Suprapubic skin (tissue), 4 donors: ENCODE measurements at regions not wholly inside any gene's neighbourhood (a gene's known extent, or its start where the extent isn't known, plus 50 kb on each side); places are given as distances from the start of the nearest gene placed in this dataset.

Experiments
- DNase-seq, 2 donors: peaks; one replicate each; pipeline ENCODE4 v3.0.0-alpha.2; 2019; ENCODE audit warnings: low spot score in 2 of 2
- H3K27ac ChIP-seq: fragments of 200-600 bp; sonication (generic); one replicate; pipeline ENCODE4 v1.5.1; 2019
- H3K27me3 ChIP-seq: fragments of 200-600 bp; sonication (generic); one replicate; pipeline ENCODE4 v1.5.1; 2019
- H3K36me3 ChIP-seq: fragments of 200-600 bp; sonication (generic); one replicate; pipeline ENCODE4 v1.5.1; 2019
- H3K4me1 ChIP-seq: fragments of 200-600 bp; sonication (generic); one replicate; pipeline ENCODE4 v1.5.1; 2019
- H3K4me3 ChIP-seq: fragments of 200-600 bp; sonication (generic); one replicate; pipeline ENCODE4 v1.5.1; 2019; ENCODE audit warnings: mild to moderate bottlenecking
- H3K9me3 ChIP-seq: fragments of 200-600 bp; sonication (generic); one replicate; pipeline ENCODE4 v1.5.1; 2019
- EP300 ChIP-seq: sonication (generic); formaldehyde crosslinking; IDR thresholded peaks from one replicate; pipeline ENCODE4 v1.6.1; 2017; ENCODE audit warnings: antibody characterized with exemption
- POLR2A ChIP-seq, 2 donors: fragments of 450-650 bp; IDR thresholded peaks; one replicate each; pipeline ENCODE4 v1.6.1; 2017; ENCODE audit warnings: antibody characterized with exemption in 2 of 2, mild to moderate bottlenecking in 2 of 2, moderate library complexity in 2 of 2
- POLR2AphosphoS5 ChIP-seq, 3 donors: sonication (generic); formaldehyde crosslinking; IDR thresholded peaks; one replicate each; pipeline ENCODE4 v1.6.1; 2017; ENCODE audit warnings: antibody characterized with exemption in 3 of 3
- WGBS: methylation state at CpG from one replicate; pipeline ENCODE4 v1.1.5; 2018; 5-methylcytosine and 5-hydroxymethylcytosine counted together
- TF ChIP-seq, protein P1 (sequence below), 2 donors: fragments of 200-600 bp in 1 of 2; fragments of 450-650 bp in 1 of 2; sonication (generic) in 1 of 2; IDR thresholded peaks; one replicate each; pipeline ENCODE4 v1.5.1; 2016 to 2019; ENCODE audit warnings: antibody characterized with exemption in 2 of 2, mild to moderate bottlenecking in 1 of 2, moderate library complexity in 1 of 2

DNA sequence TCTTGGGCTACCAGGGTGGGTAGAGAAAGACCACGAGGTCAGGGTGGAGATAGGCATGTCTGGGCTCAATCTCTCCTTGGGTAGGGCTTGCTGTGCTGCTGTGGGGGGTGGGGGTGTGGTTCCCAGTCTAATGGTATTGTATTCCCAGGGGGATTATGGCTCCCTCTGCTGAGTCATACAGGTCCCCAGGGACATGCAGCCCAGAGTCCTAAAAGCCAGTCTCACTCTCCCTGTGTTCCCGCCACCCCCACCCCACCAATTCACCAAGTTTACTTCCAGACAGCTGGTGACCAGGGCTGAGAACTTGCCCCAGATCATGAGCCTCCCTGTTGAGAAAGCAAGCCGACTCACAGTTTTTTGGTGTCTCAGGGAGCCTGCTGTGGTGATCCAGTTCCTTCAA lies 367.6 kb downstream of the C12orf75 start:
- WGBS: 86% methylated on average over 3 of the region's 3 CpGs
- TF ChIP-seq, protein P1, sequence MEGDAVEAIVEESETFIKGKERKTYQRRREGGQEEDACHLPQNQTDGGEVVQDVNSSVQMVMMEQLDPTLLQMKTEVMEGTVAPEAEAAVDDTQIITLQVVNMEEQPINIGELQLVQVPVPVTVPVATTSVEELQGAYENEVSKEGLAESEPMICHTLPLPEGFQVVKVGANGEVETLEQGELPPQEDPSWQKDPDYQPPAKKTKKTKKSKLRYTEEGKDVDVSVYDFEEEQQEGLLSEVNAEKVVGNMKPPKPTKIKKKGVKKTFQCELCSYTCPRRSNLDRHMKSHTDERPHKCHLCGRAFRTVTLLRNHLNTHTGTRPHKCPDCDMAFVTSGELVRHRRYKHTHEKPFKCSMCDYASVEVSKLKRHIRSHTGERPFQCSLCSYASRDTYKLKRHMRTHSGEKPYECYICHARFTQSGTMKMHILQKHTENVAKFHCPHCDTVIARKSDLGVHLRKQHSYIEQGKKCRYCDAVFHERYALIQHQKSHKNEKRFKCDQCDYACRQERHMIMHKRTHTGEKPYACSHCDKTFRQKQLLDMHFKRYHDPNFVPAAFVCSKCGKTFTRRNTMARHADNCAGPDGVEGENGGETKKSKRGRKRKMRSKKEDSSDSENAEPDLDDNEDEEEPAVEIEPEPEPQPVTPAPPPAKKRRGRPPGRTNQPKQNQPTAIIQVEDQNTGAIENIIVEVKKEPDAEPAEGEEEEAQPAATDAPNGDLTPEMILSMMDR (IDR thresholded peaks at IDR 0.05): no peak
- no peak for TF ChIP-seq EP300
- TF ChIP-seq POLR2A (IDR thresholded peaks at IDR 0.05): no peak
- TF ChIP-seq POLR2AphosphoS5 (IDR thresholded peaks at IDR 0.05): no peak
- Histone ChIP-seq H3K4me1 (no peaks in the 10 kb centered on the region), H3K9me3 (no peaks in the 10 kb centered on the region), H3K27me3 (no peaks in the 10 kb centered on the region), H3K4me3 (no peak overlapping the region), H3K27ac (no peak overlapping the region), H3K36me3 (no peaks in the 10 kb centered on the region)
- no peak for DNase-seq

DNA sequence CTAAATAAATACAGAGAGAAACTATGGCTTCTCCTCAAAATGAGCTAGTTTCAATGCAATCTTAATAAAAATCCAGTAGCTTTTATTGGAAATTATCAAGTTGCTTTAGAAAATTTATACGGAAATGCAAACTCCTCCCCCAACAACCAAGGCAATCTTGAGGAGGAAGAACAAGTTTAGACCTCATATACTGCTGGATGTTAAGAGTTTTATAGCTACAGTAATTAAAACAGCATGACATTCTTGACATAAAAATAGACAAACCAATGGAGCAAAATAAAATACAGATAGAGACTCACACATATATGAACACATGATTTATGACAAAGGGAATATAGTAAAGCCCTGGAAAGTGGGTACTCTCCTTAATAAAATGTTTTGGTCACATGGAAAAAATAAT lies 368.7 kb downstream of the C12orf75 start:
- H3K4me3 ChIP-seq: no peak overlapping the region
- no peak overlapping the region for H3K27ac ChIP-seq
- no peaks in the 10 kb centered on the region for H3K36me3 ChIP-seq
- H3K9me3 ChIP-seq: no peaks in the 10 kb centered on the region
- TF ChIP-seq POLR2A (IDR thresholded peaks at IDR 0.05) (no peak), EP300 (no peak)
- TF ChIP-seq, protein P1 (IDR thresholded peaks at IDR 0.05): no peak
- no peak for DNase-seq
- H3K4me1 ChIP-seq: no peaks in the 10 kb centered on the region
- 89% methylated on average over 1 of the region's 1 CpG for WGBS
- H3K27me3 ChIP-seq: no peaks in the 10 kb centered on the region

DNA sequence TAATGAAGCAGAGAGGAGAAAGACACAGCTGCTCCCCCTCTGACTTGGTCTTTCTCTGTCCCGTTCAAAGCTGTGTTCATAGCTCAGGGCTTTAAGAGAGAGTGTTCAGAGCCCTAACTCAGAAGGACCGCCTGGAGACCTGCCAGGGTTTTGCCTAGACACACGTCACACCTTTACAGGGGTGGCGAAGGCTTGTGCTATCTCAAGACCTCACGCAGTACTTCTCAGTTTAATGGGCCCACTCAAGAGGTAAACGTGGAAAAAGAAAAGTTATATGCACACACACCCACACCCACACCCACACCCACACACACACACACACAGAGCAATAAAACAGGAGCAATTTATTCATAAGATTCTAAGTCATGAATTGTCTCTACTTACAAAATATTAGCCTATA lies 374.3 kb downstream of the C12orf75 start:
- Histone ChIP-seq H3K4me3 (no peak overlapping the region), H3K36me3 (no peaks in the 10 kb centered on the region), H3K9me3 (no peaks in the 10 kb centered on the region), H3K4me1 (peaks cover 14% of the 10 kb centered on the region), H3K27me3 (no peaks in the 10 kb centered on the region), H3K27ac (no peak overlapping the region)
- WGBS: 72% methylated on average over 6 of the region's 6 CpGs
- DNase-seq: no peak
- TF ChIP-seq POLR2A (IDR thresholded peaks at IDR 0.05) (no peak), EP300 (no peak), POLR2AphosphoS5 (IDR thresholded peaks at IDR 0.05) (no peak)
- TF ChIP-seq, protein P1 (IDR thresholded peaks at IDR 0.05): no peak

DNA sequence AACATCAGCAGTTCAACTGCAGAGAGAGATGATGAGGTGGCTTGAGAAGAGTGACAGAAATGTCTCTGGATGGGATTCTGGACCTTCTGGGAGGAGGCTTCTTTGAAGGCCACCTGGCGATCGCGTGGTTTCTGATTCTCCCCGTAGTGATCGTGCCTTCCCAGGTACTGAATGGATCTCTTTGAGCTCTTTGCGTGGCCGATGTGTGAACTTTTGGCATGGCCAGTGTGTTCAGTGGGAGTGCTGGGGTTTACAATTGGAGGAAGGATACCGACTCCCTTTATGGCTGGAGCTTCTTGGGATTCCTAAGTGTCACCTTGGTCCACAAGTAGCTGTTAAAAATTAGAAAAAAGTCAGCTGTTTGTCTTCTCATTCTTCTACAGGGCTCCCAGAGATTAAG lies 374.7 kb downstream of the C12orf75 start:
- 85% methylated on average over 8 of the region's 8 CpGs for WGBS
- peaks cover 14% of the 10 kb centered on the region for H3K4me1 ChIP-seq
- no peak overlapping the region for H3K27ac ChIP-seq
- no peak for DNase-seq
- no peaks in the 10 kb centered on the region for H3K36me3 ChIP-seq
- H3K9me3 ChIP-seq: no peaks in the 10 kb centered on the region
- TF ChIP-seq, protein P1 (IDR thresholded peaks at IDR 0.05): no peak
- TF ChIP-seq POLR2A (IDR thresholded peaks at IDR 0.05): no peak
- no peak for TF ChIP-seq POLR2AphosphoS5 (IDR thresholded peaks at IDR 0.05)
- no peak for TF ChIP-seq EP300
- H3K27me3 ChIP-seq: no peaks in the 10 kb centered on the region
- H3K4me3 ChIP-seq: no peak overlapping the region

DNA sequence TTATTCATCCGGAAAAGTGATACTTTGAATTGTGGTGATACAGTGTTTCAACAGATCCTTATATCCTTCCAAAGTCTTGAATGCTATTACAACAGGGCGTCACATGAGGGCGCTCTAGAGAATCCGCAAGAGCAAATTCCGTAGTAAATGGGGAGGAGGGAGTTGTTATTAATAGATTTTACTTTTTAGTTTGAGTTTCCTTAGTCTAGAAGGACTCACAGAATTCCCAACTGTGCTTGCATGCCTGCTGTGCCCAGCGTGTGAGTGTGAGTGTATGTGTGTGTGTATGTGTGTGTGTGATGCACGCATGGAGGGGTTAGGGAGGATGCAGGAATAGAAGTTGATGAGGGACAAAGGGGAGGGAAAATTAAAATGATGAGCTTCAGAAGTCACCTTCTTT lies 375.3 kb downstream of the C12orf75 start:
- DNase-seq: no peak
- 33% methylated on average over 7 of the region's 7 CpGs for WGBS
- Histone ChIP-seq H3K4me3 (no peak overlapping the region), H3K27ac (no peak overlapping the region), H3K4me1 (peaks cover 14% of the 10 kb centered on the region), H3K27me3 (no peaks in the 10 kb centered on the region), H3K9me3 (no peaks in the 10 kb centered on the region), H3K36me3 (no peaks in the 10 kb centered on the region)
- TF ChIP-seq, protein P1 (IDR thresholded peaks at IDR 0.05): peak; percentile 47 to 71
- TF ChIP-seq POLR2AphosphoS5 (IDR thresholded peaks at IDR 0.05): no peak
